Stimulated activated naive B cell treated with anti-CD40 and anti-IgM and Interleukin-4, amounts not matched to agents 10 μg/mL and 1 μg/mL and 100 μg/mL, for 72 hours (primary cell): ENCODE measurements at regions not wholly inside any gene's neighbourhood (a gene's known extent, or its start where the extent isn't known, plus 50 kb on each side); places are given as distances from the start of the nearest gene placed in this dataset.

Source experiments
- ATAC-seq, 2 donors: fragments of 150-1000 bp; cut with Tn5 transposase; replicated peaks; 2 replicates each; pipeline ENCODE4 v1.10.0; 2021; ENCODE audit warnings: moderate library complexity in 1 of 2
- DNase-seq: peaks from one replicate; pipeline ENCODE4 v3.0.0; 2021
- H3K27ac Mint-ChIP-seq: one replicate; pipeline ENCODE4 v1.8.0; 2022; ENCODE audit warnings: mild to moderate bottlenecking, mixed read lengths
- H3K27me3 Mint-ChIP-seq, 2 donors: one replicate each; pipeline ENCODE4 v1.8.0; 2022; ENCODE audit warnings: mixed read lengths in 2 of 2
- H3K36me3 Mint-ChIP-seq, 2 donors: one replicate each; pipeline ENCODE4 v1.8.0; 2022; ENCODE audit warnings: mixed read lengths in 2 of 2, mild to moderate bottlenecking in 1 of 2
- H3K4me1 Mint-ChIP-seq, 2 donors: one replicate each; pipeline ENCODE4 v1.8.0; 2022; ENCODE audit warnings: mixed read lengths in 2 of 2, mild to moderate bottlenecking in 1 of 2
- H3K4me3 Mint-ChIP-seq, 2 donors: one replicate each; pipeline ENCODE4 v1.8.0; 2022; ENCODE audit warnings: mild to moderate bottlenecking in 2 of 2, mixed read lengths in 2 of 2, moderate library complexity in 1 of 2
- H3K9me3 Mint-ChIP-seq, 2 donors: one replicate each; pipeline ENCODE4 v1.8.0; 2022; ENCODE audit warnings: mixed read lengths in 2 of 2, mild to moderate bottlenecking in 1 of 2

DNA sequence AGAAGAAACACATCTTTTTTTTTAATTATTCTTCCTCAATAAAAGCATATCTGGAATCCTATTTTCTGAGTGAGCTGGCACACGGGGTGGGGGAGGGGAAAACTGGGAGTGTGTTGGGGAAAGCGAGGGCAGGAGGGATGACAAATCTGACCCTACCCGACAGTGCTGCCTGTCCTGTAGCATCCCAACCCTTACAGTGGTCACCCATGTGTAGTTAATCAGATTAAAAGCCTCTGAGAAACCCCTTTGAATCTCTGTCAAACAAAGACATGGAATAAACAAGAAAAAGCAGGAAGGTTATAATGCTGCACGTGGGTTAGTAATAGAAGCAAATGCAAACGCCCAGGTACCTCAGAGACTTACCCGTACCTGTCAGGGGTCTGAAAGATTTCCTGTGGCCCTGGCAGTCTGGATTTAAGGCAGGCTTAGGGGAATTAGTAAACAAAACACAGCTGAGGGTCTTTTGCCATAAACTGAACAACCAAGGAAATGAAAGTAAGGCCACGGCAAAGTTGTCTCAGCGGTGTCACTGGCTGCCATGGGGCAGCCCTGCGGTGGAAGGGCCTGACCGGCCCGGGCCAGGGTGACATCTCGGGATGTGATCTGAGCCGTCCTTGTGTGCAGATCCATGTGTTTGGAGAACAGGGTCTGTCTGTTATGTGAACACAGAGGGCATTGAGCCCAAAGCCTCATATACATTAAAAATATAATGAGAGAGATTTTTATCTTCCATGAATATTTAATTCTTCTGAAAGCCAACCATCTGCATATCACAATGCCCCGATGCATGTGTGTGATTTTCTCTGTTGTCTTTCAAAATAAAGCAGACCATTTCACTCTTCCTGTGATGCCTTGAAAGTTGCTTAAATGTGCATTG, 308.2 kb downstream of the ZNF608 start:
- Mint-ChIP-seq H3K27me3 (no peaks in the 10 kb centered on the region), H3K27ac (no peak overlapping the region), H3K4me3 (no peak overlapping the region), H3K4me1 (peaks cover 10 to 26% of the 10 kb centered on the region in 2 donors), H3K36me3 (no peaks in the 10 kb centered on the region), H3K9me3 (peaks cover 0 to 9% of the 10 kb centered on the region in 2 donors)
- no peak for ATAC-seq
- DNase-seq, result no peak

DNA sequence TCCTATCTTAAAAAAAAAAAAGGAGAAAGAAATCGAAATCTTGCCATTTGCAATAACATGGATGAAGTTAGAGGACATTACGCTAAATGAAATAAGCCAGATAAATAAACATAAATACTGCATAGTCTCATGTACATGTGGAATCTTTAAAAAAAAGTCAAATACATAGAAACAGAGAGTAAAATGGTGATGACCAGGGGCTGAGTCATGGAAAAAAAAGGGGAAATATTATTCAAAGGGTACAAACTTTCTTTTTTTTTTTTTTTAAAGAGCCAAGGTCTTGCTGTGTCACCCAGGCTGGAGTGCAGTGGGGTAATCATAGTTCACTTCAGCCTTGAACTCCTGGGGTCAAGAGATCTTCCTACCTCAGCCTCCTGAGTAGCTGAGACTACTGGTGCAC, 310.1 kb downstream of the ZNF608 start:
- no peaks in the 10 kb centered on the region for H3K36me3 Mint-ChIP-seq
- H3K4me1 Mint-ChIP-seq, result peaks cover 10 to 26% of the 10 kb centered on the region in 2 donors
- H3K27ac Mint-ChIP-seq, result peak overlapping the region; percentile 65
- no peak overlapping the region for H3K4me3 Mint-ChIP-seq
- ATAC-seq, result no peak
- no peak for DNase-seq
- peaks cover 0 to 12% of the 10 kb centered on the region in 2 donors for H3K9me3 Mint-ChIP-seq
- H3K27me3 Mint-ChIP-seq, result no peaks in the 10 kb centered on the region

DNA sequence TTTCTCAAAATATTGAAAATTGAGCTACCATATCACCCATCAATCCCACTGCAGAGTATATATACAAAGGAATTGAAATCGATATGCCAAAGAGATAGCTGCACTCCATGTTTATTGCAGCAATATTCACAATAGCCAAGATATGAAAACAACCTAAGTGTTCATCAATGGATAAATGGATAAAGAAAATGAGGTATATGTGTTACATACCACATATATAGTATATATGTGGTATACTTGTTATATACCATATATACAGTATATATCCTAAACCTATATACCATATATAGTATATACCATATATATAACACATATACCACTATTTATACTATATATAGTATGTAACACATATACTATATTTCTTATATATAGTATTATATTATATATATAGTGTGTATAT, 313.3 kb downstream of the ZNF608 start:
- DNase-seq, result no peak
- H3K27me3 Mint-ChIP-seq, result no peaks in the 10 kb centered on the region
- H3K36me3 Mint-ChIP-seq, result peaks cover 4 to 7% of the 10 kb centered on the region in 2 donors
- peaks cover 14 to 25% of the 10 kb centered on the region in 2 donors for H3K9me3 Mint-ChIP-seq
- H3K4me3 Mint-ChIP-seq, result no peak overlapping the region
- ATAC-seq, result no peak
- peaks cover 4 to 14% of the 10 kb centered on the region in 2 donors for H3K4me1 Mint-ChIP-seq
- no peak overlapping the region for H3K27ac Mint-ChIP-seq

DNA sequence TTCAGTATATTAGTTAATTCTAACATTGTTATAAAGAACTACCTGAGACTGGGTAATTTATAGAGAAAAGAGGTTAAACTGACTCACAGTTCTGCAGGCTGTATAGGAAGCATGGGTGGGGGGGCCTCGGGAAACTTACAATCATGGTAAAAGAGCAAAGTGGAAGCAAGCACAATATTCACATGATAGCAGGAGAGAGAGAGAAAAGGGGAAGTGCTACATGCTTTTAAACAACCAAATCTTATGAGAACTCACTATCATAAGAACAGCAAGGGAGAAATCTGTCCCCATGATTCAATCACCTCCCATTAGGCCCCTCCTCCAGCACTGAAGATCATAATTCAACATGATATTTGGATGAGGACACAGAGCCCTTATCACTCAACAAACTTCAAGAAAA, 324.9 kb downstream of the ZNF608 start:
- no peak overlapping the region for H3K27ac Mint-ChIP-seq
- peaks cover 8 to 12% of the 10 kb centered on the region in 2 donors for H3K9me3 Mint-ChIP-seq
- H3K4me1 Mint-ChIP-seq, result peaks cover 12 to 41% of the 10 kb centered on the region in 2 donors
- DNase-seq (no peak), ATAC-seq (peak; percentile 41 to 72)
- H3K4me3 Mint-ChIP-seq, result peak overlapping the region in 1 of 2 donors; percentile 2
- H3K27me3 Mint-ChIP-seq, result peaks cover 0 to 8% of the 10 kb centered on the region in 2 donors
- H3K36me3 Mint-ChIP-seq, result peaks cover 18% of the 10 kb centered on the region in 2 donors

DNA sequence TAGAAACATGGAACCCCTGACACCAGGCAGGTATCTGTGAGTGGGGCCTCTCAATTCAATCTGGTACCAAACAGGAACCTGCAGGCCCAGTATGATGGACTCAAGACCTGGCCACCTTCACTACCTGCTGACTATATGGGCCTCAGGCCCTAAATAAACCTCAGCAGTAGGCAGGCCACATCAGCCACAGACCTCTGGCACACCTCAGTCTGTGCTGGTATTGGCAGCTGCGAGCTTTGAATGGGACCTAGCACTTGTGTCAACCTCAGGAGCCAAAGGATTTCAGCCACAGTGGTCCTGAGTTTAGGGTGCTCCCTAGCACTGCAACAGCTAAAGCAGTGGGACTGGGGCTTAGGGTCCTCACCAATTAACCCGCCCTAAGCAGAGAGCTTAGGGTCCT, 325.5 kb downstream of the ZNF608 start:
- Mint-ChIP-seq H3K9me3 (peaks cover 8 to 12% of the 10 kb centered on the region in 2 donors), H3K4me3 (no peak overlapping the region), H3K36me3 (peaks cover 18% of the 10 kb centered on the region in 2 donors)

DNA sequence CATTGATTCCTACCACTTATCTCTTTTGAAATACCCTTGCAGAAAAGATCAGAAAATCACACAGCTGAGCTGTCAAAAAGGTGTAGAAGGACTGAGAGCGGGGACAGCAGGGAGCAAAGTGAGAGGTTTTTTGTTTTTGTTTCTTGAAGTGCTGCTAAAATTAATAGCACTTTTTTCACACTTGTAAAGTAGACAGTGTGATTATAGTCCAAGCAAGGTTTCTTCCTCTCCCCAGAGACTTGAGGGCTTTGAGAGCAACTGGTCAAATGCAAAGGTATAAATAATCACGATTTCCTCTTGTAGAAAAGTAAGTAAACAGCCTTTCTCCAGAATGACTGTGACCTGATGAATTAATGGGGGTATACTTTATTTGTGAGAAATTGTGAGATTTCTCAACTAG, 326.9 kb downstream of the ZNF608 start:
- Mint-ChIP-seq H3K9me3 (peaks cover 6 to 12% of the 10 kb centered on the region in 2 donors), H3K4me3 (no peak overlapping the region), H3K27me3 (no peaks in the 10 kb centered on the region), H3K27ac (no peak overlapping the region), H3K4me1 (peaks cover 14 to 41% of the 10 kb centered on the region in 2 donors), H3K36me3 (peaks cover 11 to 18% of the 10 kb centered on the region in 2 donors)
- DNase-seq, result no peak
- no peak for ATAC-seq

More for the DNA sequence above, 325.5 kb downstream of the ZNF608 start:
- Mint-ChIP-seq H3K4me1 (peaks cover 12 to 41% of the 10 kb centered on the region in 2 donors), H3K27ac (no peak overlapping the region), H3K27me3 (peaks cover 0 to 8% of the 10 kb centered on the region in 2 donors)
- ATAC-seq (no peak), DNase-seq (no peak)

DNA sequence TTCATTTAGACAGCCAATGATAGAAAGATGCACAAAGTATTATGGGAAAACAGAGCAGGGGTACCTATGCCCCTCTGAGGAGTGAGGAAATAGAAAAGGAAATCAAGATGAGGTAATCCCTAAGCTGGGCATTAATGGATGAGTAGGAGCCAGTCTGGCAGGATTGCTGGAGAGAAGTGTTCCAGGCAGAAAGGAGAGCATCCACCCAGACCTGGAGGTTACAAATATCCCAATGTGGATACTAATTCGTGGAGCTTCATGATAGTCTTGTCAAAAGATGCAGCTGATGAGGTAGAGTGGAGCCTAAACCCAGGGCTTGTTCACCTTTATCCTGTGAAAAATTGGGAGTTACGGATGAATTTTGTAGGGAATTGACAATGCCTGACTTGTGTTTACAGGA, 328.0 kb downstream of the ZNF608 start:
- peaks cover 14 to 43% of the 10 kb centered on the region in 2 donors for H3K4me1 Mint-ChIP-seq
- ATAC-seq (no peak), DNase-seq (no peak)
- peaks cover 4 to 14% of the 10 kb centered on the region in 2 donors for H3K36me3 Mint-ChIP-seq
- H3K9me3 Mint-ChIP-seq, result peaks cover 1 to 7% of the 10 kb centered on the region in 2 donors
- H3K27ac Mint-ChIP-seq, result no peak overlapping the region
- peaks cover under 1 to 2% of the 10 kb centered on the region in 2 donors for H3K27me3 Mint-ChIP-seq
- H3K4me3 Mint-ChIP-seq, result no peak overlapping the region

DNA sequence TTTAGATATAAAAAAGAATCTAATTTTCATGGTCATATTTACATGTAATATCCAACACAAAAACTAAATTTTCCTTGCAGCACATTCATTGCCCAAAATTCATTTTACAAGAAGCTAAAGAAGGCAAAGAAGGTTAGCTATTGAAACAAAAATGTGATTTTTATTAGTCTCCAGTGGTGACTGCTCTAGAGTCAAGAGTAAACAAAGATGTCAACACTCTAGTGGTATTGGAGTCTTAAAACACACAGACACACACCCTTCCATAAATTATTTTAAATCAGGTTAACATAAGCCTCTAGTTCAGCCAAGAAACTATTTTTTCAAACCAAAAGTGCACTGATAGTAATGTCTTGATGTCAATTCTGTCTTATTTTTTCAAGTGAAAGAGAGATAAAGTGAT, 329.2 kb downstream of the ZNF608 start:
- DNase-seq (no peak), ATAC-seq (no peak)
- Mint-ChIP-seq H3K27me3 (peaks cover 5 to 7% of the 10 kb centered on the region in 2 donors), H3K9me3 (peaks cover 4 to 8% of the 10 kb centered on the region in 2 donors), H3K27ac (no peak overlapping the region), H3K4me3 (no peak overlapping the region), H3K36me3 (peaks cover 5 to 11% of the 10 kb centered on the region in 2 donors), H3K4me1 (peaks cover 18 to 50% of the 10 kb centered on the region in 2 donors)

DNA sequence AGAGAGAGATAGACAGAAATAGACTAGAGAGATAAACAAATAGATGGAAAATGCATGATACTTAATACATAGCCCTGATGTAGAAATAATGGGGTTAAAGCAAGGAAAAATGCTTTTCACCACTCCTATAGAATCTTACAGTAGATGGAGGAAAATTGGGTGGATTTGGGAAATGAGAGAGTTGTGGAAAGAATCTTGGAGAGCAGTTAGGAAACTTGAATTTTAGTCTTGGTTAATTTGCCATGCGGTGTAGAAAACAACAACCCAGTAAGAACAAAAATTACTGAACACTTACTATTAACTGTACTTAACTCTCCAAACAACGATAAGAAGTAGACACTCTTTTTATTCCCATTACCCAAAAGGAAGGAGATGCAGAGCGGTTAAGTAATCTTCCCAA, 329.8 kb downstream of the ZNF608 start:
- peaks cover 3 to 5% of the 10 kb centered on the region in 2 donors for H3K36me3 Mint-ChIP-seq
- H3K4me3 Mint-ChIP-seq, result no peak overlapping the region
- H3K4me1 Mint-ChIP-seq, result peaks cover 16 to 46% of the 10 kb centered on the region in 2 donors
- H3K9me3 Mint-ChIP-seq, result peaks cover 2 to 4% of the 10 kb centered on the region in 2 donors
- no peak for ATAC-seq
- DNase-seq, result no peak
- no peak overlapping the region for H3K27ac Mint-ChIP-seq
- peaks cover 5 to 7% of the 10 kb centered on the region in 2 donors for H3K27me3 Mint-ChIP-seq

DNA sequence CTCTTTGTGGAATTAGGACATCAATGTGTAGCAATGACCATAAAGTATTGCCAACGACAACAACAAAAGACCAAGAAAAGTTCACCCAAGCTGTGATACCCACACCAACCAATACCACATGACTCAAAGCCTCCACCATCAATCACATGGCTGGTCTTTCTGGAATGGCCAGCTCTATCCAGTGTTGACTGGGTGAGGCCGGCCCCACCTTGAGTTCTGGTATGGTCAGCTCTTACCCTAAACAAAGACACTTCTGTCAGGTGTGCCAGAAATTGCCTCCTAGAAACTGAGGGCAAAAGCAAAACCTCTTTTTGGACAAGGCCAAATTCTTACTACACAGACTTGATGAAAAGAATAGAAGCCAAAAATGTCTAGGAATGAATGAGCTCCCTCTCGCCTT, 331.5 kb downstream of the ZNF608 start:
- Mint-ChIP-seq H3K4me1 (peaks cover 17 to 44% of the 10 kb centered on the region in 2 donors), H3K27ac (no peak overlapping the region), H3K27me3 (peaks cover 5 to 7% of the 10 kb centered on the region in 2 donors), H3K36me3 (peaks cover 3 to 4% of the 10 kb centered on the region in 2 donors), H3K9me3 (peaks cover 2 to 8% of the 10 kb centered on the region in 2 donors), H3K4me3 (no peak overlapping the region)
- DNase-seq, result no peak
- ATAC-seq, result no peak

DNA sequence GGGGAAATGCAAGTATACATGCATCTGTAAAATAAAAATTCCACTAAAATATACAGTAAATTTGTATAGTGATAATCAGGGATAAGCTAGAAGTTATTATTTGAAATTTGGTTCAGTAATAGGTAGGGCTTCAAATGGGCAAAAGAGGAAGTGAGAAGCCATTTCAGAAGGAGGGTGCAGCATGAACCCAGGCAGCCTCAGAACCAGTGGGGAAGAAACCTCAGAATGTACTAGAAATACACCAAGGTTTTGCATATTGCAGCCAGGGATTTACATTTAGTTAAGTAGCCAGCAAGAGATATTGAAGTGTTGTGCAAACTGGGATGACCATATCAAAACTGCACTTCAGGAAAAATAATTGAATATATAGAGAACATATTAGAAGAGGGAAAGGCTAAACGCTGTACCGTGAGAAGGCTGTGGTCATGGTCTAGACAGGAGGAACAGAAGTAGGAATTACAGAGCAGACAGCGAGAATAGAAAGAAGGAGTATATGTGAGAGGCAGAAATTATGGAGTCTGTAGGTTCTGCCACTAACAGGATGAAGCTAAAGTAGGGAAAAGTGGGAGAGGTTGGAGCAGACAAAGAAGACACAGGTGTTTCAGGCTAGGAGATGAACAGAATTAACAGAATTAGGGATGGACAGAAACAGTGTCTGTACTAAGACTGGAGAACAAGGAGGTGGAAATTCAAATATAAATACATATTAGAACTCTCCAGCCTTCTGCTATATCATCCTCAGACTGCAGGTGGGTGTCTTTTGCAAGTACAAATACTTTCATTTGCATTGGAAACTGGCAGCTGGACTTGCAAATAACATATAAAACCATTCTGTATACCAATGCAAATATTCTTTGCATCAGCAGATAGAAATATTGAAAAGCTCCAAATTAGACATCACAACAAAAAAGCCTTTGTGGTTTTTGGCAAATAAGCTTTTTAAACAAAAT, 335.6 kb downstream of the ZNF608 start:
- peaks cover 2 to 11% of the 10 kb centered on the region in 2 donors for H3K9me3 Mint-ChIP-seq
- H3K27me3 Mint-ChIP-seq, result peaks cover 5 to 7% of the 10 kb centered on the region in 2 donors
- peak overlapping the region in 1 of 2 donors; percentile 5 for H3K4me3 Mint-ChIP-seq
- peaks cover 3 to 4% of the 10 kb centered on the region in 2 donors for H3K36me3 Mint-ChIP-seq
- H3K27ac Mint-ChIP-seq, result peak overlapping the region; percentile 20
- peaks cover 20 to 26% of the 10 kb centered on the region in 2 donors for H3K4me1 Mint-ChIP-seq
- ATAC-seq, result peak; percentile 98 to 99
- peak; percentile 13 for DNase-seq

DNA sequence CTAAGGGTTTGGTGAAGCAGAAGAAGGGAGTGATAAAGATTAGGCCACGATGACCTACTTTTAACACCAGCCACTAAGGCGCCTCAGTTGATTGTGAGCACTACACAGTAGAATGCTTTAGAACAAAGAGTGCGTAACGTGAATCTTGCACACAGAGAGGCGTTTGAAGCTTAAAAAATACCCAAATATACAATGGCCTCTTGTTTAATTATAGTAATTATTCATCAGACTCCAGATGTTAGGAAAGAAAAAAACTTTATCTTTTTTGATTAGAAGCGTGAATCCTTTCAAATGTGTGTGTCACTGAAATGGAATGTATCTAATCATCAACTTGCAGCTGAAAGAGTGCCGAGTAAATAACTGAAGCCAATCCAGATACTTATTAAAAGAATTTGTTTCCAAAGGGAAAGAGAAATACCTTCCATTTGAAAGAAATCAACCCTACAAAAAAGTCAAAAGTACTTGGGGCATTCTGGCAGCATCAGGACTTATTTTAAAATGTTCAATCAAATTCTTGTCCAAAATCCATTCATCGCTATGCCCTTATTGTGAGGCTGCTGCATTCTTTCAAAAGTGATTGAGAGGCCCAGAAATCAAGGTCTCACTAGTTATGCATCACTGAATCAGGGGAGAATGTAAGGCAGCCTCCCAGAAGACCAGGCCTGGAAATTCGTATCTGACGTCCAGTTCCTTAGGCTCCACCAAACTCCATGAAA, 337.5 kb downstream of the ZNF608 start:
- ATAC-seq (no peak), DNase-seq (no peak)
- Mint-ChIP-seq H3K27me3 (peaks cover 5 to 7% of the 10 kb centered on the region in 2 donors), H3K27ac (no peak overlapping the region), H3K4me1 (peaks cover 22 to 35% of the 10 kb centered on the region in 2 donors), H3K9me3 (peaks cover 2 to 11% of the 10 kb centered on the region in 2 donors), H3K36me3 (peaks cover 3 to 4% of the 10 kb centered on the region in 2 donors), H3K4me3 (no peak overlapping the region)

DNA sequence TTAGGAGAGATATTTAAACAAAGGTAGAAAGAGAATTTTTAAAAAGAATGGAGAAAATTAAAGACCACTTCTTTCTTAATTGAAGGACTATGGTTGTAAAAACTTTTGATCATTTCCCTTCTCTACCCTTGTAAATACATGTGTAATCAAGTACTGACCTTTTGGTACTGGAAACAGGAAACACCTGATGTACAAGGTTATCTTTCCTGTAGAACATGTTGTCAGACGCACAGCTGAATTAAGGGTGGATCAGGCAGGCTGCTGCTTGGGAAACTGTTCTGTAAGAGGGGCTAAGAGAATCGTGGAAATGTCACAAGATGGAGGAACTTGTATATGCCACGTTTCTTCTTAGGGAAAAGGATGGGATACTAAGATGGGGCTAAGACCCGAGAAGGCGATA, 341.6 kb downstream of the ZNF608 start:
- DNase-seq (no peak), ATAC-seq (peak in 1 of 2 donors; percentile 41)
- H3K27me3 Mint-ChIP-seq, result peaks cover 0 to 6% of the 10 kb centered on the region in 2 donors
- no peak overlapping the region for H3K27ac Mint-ChIP-seq
- peaks cover 8 to 10% of the 10 kb centered on the region in 2 donors for H3K4me1 Mint-ChIP-seq
- no peaks in the 10 kb centered on the region for H3K36me3 Mint-ChIP-seq
- peaks cover 0 to 3% of the 10 kb centered on the region in 2 donors for H3K9me3 Mint-ChIP-seq
- H3K4me3 Mint-ChIP-seq, result no peak overlapping the region
